Stromal cell of bone marrow (primary cell): ENCODE measurements at regions not wholly inside any gene's neighbourhood (a gene's known extent, or its start where the extent isn't known, plus 50 kb on each side); places are given as distances from the start of the nearest gene placed in this dataset.
"Not testable (repeated sequence)": the region's sequence is repeated elsewhere in the genome, so short reads cannot be mapped to it uniquely, and the experiment has no call there.

Source experiments
- DNase-seq: peaks from one replicate; pipeline ENCODE4 v3.0.0-alpha.2; 2012; ENCODE audit warnings: low read depth

DNA sequence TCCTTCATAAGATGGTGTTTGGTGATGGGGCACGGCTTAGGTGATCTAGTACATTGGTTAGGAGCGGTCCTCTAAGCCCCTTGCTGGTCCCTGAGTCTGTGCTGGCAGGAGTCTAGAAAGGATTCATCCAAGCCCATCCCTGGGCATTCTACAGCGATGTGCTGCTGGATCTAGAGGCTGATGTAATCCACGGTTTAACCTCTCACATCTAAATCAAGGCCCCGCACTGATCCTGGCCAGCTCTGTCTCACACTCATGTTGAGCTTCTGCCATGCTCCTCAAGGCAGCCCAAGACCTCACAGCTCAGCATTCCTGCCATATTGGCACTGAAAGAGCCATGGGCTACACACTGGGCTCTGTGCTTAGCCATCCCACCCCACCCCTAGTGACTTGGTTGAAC is 664.8 kb downstream of the STK39 start:
- DNase-seq: no peak

DNA sequence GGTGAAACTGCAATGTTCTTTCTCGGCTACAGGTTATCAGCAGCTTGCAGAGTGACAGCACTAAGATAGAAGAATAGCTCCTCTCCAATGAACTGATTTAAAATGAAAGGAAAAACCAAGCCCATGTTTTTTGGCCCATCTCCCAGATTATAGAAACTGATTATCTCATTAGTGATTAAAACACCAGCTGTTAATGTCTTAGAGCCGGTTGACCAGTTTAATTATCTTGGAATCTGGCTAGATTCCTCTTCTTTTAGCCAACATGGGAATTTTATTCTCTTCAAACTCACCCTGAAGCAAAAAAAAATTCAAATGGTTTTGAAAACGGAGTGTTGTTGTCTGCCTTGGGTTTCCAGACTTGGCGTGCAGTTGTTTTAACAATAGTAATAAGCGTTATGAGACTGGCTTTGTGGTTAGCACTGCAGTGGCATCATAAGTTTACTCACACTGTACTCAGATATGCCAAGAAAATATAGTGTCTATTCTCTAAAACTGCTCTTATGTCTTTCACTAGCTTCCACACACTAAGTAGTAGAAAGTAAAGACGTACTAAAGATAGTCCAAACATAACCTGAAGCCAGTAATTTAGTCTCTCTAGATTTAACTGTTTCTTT is 665.3 kb downstream of the STK39 start:
- DNase-seq: peak; percentile 6

GRCh38 chr2:167579826-167580225 is 667.6 kb downstream of the STK39 start:
- no peak for DNase-seq

- DNase-seq: no peak
Measured at GRCh38 chr2:167575276-167575675, 672.1 kb downstream of the STK39 start.

GRCh38 chr2:167572883-167573619 is 674.3 kb downstream of the STK39 start:
- no peak for DNase-seq

DNA sequence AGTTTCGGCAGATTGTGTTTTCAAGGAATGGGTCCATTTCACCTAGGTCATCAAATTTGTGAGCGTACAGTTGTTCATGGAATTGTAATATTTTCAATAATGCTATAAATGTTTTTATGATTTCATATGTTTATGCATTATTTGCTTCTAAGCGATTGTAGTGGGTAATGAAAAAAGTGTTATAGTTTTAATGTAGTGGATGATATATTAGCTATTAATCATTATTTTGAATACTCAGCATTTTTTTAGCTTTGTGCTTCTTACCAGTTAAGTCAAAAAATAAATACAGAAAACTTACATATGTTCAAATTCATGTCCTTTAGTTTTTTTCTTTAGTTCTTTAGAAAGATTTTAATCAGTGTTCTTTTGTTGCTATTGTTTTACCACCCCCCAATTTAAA is 677.0 kb downstream of the STK39 start:
- DNase-seq: no peak

DNA sequence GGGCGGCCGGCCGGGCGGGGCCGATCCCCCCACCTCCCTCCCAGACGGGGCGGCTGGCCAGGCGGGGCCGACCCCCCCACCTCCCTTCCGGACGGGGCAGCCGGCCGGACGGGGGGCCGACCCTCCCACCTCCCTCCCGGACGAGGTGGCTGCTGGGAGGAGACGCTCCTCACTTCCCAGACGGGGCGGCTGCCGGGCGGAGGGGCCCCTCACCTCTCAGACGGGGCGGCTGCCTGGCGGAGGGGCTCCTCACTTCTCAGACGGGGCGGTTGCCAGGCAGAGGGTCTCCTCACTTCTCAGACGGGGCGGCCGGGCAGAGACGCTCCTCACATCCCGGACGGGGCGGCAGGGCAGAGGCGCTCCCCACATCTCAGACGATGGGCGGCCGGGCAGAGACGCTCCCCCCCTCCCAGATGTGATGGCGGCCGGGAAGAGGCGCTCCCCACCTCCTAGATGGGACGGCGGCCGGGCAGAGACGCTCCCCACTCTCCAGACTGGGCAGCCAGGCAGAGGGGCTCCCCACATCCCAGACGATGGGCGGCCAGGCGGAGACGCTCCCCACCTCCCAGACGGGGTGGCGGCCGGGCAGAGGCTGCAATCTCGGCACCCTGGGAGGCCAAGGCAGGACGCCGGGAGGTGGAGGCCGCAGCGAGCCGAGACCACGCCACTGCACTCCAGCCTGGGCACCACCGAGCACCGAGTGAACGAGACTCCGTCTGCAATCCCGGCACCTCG is 675.8 kb downstream of the XIRP2 start:
- not testable (repeated sequence) for DNase-seq

- not testable (repeated sequence) for DNase-seq
Measured at GRCh38 chr2:167558272-167558991, 670.2 kb downstream of the XIRP2 start.

GRCh38 chr2:167555098-167555720 is 666.9 kb downstream of the XIRP2 start:
- no peak for DNase-seq

DNA sequence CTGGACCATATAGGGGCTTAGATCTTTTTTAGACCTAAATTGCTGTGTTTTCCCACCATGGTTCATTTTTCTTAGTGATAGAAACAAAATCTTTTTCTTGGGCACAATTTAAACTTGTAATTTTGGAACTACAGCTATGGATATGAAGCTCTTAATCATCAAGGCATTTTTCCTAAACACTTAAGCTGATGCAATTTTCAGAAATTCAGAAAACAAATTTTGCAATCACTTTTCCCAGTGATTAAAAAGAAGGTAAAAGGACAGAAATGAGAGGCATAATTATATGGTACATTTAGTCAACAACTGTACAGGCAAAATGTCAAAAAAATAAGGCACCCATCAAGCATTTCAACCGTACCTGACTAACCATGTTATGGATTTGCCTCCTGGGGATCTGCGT is 665.4 kb downstream of the XIRP2 start:
- no peak for DNase-seq

DNA sequence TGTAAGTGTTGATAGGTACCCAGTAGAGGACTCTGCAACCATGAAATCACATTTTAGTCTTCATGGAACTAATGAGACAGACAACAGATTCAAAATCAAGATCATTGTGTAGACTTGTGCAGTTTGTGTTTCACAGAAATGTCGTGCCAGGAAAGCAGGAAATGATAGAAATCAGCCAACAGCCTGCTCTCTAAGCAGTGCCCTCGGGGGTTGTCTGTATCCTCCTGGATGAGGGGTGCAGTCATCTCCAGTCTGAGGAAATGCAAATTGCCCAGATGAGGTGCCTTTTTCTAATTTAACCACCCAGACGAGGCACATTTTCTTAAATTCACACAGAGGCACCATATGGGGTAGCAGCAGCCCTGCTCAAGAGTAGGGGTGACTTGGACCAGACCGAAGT is 663.1 kb downstream of the XIRP2 start:
- no peak for DNase-seq

GRCh38 chr2:167550448-167550847 is 662.2 kb downstream of the XIRP2 start:
- DNase-seq: no peak

- DNase-seq: no peak
Measured at GRCh38 chr2:167548396-167548795, 660.1 kb downstream of the XIRP2 start.

DNA sequence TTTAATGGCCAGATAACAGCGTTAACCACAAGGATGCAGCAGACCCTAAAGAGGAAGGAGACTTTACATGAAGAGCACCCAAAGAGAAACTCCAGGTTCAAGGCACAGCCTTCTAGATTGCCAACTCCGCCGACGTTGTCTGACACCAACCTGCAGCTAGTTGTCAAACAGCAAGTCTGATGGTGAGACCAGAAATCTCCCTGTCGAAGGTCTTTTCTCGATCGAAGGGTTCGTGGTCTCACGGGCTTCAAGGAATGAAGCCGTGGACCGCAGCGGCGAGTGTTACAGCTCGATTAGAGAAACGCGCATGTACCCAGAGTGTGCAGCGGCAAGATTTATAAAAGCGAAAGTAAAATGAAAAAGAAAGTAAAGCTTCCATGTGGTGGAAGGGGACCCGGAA is 656.3 kb downstream of the XIRP2 start:
- DNase-seq: no peak

GRCh38 chr2:167543721-167544120 is 655.4 kb downstream of the XIRP2 start:
- no peak for DNase-seq

GRCh38 chr2:167537743-167538142 is 649.5 kb downstream of the XIRP2 start:
- no peak for DNase-seq

DNA sequence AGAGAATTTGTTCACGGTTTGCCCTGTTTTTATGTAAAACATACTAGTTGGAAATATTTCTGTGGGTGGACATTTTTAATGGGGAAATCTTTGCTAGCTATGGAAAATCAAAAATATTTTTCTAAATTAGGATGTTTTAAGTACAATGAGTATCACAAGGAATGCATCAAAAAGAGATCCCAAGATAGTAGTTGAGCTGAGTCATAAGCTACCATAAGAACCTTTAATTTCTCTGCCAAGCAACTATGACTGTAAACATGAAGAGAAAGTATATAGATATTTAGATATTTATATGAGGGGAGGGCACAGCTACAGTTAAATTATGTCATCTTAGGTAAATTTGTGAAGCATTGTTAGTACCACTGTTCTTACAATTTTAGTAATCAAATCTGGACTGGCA is 646.2 kb downstream of the XIRP2 start:
- no peak for DNase-seq

DNA sequence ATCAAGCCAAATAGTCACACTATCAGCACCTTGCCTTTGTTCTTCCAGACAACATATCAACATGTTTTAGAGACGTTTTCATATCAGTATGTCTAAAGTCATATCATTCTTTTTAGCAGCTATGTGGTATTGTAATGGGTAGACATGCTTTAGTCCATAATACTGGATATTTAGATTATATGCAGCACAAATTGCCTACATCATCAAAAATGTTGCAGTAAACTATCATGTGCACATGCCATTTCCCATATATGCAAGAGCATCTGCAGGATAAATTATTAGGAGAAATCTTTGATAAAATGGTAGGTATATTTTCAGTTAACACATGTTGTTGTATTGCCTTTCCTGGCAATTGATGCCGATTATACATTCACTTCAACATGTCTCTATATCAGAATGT is 636.5 kb downstream of the XIRP2 start:
- no peak for DNase-seq

- no peak for DNase-seq
Measured at GRCh38 chr2:167510071-167510759, 621.9 kb downstream of the XIRP2 start.

GRCh38 chr2:167509586-167509985 is 621.3 kb downstream of the XIRP2 start:
- DNase-seq: peak; percentile 21

DNA sequence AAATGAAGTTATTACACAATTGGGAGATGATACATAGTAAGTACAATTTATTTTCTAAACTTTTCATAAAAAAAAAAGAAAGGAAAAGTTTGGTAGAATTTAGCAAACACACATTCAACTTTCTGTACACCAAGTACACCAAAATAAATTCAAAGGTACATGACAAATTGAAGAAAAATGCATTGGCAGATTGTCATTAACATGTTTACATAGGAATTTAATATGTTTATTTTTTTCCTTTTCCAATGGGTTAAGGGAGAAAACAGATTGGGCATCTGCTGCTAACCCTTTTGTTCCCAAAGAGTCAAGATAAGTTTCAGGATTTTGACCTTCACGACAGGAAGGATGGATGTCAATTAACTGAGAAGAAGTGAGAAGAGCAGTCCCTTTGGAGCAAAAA is 620.4 kb downstream of the XIRP2 start:
- no peak for DNase-seq

DNA sequence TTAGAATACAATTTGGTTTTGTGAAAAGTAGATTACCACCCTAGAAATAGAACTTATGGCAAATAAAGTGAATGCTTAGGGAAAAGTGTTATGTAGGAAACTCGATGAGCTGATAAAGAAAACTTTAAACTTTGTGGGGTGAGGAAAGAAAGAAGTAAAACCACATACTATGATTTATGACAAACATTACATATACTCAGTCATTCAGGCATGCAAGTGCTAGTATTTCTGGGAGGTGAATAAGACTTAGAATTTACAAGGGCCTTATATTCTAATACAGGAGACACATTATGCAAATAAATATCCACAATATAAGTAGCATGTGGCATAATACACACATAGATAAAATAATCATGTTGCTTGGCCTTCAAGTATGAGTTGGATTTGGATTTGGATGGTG is 618.1 kb downstream of the XIRP2 start:
- DNase-seq: no peak
